ENCODE measurements at regions not wholly inside any gene's neighbourhood (a gene's known extent, or its start where the extent isn't known, plus 50 kb on each side); places are given as distances from the start of the nearest gene placed in this dataset.

GRCh38 chr1:203424861-203425662, 50.5 kb upstream of the PRELP start:
- ChIA-PET POLR2A (interaction anchor here (0.6 to 1.3 kb wide), 4 partner anchors 9 to 41 kb away, joined by 3 read pairs; no protein-coding TSS in a partner anchor), CTCF (ENCODE audit: unreplicated experiment) (no interaction called here)
- intact Hi-C loops (cut with micrococcal nuclease; ENCODE audit: unreplicated experiment), result no loop called here
- no peak overlapping the region for H2AFZ ChIP-seq (ENCODE audit: low read length)
- H3K4me3 ChIP-seq (ENCODE audit: low read depth, low read length, poor library complexity, severe bottlenecking), result no peak overlapping the region
- DNase-seq (ENCODE audit: low spot score), result no peak
- H3K9me3 ChIP-seq (ENCODE audit: low read length), result no peaks in the 10 kb centered on the region
- no peaks in the 10 kb centered on the region for H3K9me2 ChIP-seq (ENCODE audit: insufficient read depth, low read length)
- no peak overlapping the region for H3K27ac ChIP-seq (ENCODE audit: low read depth, low read length, poor library complexity, severe bottlenecking)
- no peaks in the 10 kb centered on the region for H3K79me2 ChIP-seq (ENCODE audit: insufficient read depth, low read depth, low read length)
- no peaks in the 10 kb centered on the region for H3K36me3 ChIP-seq (ENCODE audit: insufficient read depth, low read length)
- no TSS peak for BruUV-seq (replicated peaks)
- TF ChIP-seq EZH2phosphoT487 (IDR thresholded peaks at IDR 0.05; ENCODE audit: borderline replicate concordance, low read depth, low read length), result no peak
- TF ChIP-seq, protein P1, sequence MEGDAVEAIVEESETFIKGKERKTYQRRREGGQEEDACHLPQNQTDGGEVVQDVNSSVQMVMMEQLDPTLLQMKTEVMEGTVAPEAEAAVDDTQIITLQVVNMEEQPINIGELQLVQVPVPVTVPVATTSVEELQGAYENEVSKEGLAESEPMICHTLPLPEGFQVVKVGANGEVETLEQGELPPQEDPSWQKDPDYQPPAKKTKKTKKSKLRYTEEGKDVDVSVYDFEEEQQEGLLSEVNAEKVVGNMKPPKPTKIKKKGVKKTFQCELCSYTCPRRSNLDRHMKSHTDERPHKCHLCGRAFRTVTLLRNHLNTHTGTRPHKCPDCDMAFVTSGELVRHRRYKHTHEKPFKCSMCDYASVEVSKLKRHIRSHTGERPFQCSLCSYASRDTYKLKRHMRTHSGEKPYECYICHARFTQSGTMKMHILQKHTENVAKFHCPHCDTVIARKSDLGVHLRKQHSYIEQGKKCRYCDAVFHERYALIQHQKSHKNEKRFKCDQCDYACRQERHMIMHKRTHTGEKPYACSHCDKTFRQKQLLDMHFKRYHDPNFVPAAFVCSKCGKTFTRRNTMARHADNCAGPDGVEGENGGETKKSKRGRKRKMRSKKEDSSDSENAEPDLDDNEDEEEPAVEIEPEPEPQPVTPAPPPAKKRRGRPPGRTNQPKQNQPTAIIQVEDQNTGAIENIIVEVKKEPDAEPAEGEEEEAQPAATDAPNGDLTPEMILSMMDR (conservative IDR thresholded peaks at IDR 0.05; ENCODE audit: low read length), result no peak
- H3K4me2 ChIP-seq (ENCODE audit: low read length), result no peak overlapping the region
- peaks cover 10% of the 10 kb centered on the region for H3K4me1 ChIP-seq (ENCODE audit: insufficient read depth, low read length, poor library complexity, severe bottlenecking)
- H4K20me1 ChIP-seq (ENCODE audit: insufficient read depth, low read length), result no peaks in the 10 kb centered on the region

- H3K27ac ChIP-seq (ENCODE audit: low read depth, low read length, poor library complexity, severe bottlenecking), result no peak overlapping the region
- no peak for TF ChIP-seq EZH2phosphoT487 (IDR thresholded peaks at IDR 0.05; ENCODE audit: borderline replicate concordance, low read depth, low read length)
- TF ChIP-seq, protein P1 (conservative IDR thresholded peaks at IDR 0.05; ENCODE audit: low read length), result no peak
- DNase-seq (ENCODE audit: low spot score), result no peak
- no peaks in the 10 kb centered on the region for H4K20me1 ChIP-seq (ENCODE audit: insufficient read depth, low read length)
- CTCF ChIA-PET (ENCODE audit: unreplicated experiment), result no interaction called here
- H3K4me2 ChIP-seq (ENCODE audit: low read length), result no peak overlapping the region
- BruUV-seq (replicated peaks), result no TSS peak
- H3K4me1 ChIP-seq (ENCODE audit: insufficient read depth, low read length, poor library complexity, severe bottlenecking), result peaks cover 10% of the 10 kb centered on the region
- H2AFZ ChIP-seq (ENCODE audit: low read length), result peak overlapping the region; percentile 5; the same call in 1 of the 2 replicates
- POLR2A ChIA-PET, result interaction anchor here (0.7 to 1.3 kb wide), 3 partner anchors 9 to 41 kb away, joined by 3 read pairs; no protein-coding TSS in a partner anchor
- intact Hi-C loops (cut with micrococcal nuclease; ENCODE audit: unreplicated experiment), result no loop called here
- H3K36me3 ChIP-seq (ENCODE audit: insufficient read depth, low read length), result no peaks in the 10 kb centered on the region
- no peaks in the 10 kb centered on the region for H3K9me2 ChIP-seq (ENCODE audit: insufficient read depth, low read length)
- H3K9me3 ChIP-seq (ENCODE audit: low read length), result no peaks in the 10 kb centered on the region
- H3K79me2 ChIP-seq (ENCODE audit: insufficient read depth, low read depth, low read length), result no peaks in the 10 kb centered on the region
- no peak overlapping the region for H3K4me3 ChIP-seq (ENCODE audit: low read depth, low read length, poor library complexity, severe bottlenecking)
Measured at GRCh38 chr1:203425663-203425975, 50.0 kb upstream of the PRELP start.

Data from OCI-LY7 (cell line).